GM21423 (cell line): ENCODE measurements at regions not wholly inside any gene's neighbourhood (a gene's known extent, or its start where the extent isn't known, plus 50 kb on each side); places are given as distances from the start of the nearest gene placed in this dataset.

Experiments used
- ATAC-seq: cut with Tn5 transposase; IDR thresholded peaks from one replicate; pipeline ENCODE4 v1.9.1; 2021; ENCODE audit warnings: mild to moderate bottlenecking, moderate library complexity; ENCODE audit not compliant: unreplicated experiment

DNA sequence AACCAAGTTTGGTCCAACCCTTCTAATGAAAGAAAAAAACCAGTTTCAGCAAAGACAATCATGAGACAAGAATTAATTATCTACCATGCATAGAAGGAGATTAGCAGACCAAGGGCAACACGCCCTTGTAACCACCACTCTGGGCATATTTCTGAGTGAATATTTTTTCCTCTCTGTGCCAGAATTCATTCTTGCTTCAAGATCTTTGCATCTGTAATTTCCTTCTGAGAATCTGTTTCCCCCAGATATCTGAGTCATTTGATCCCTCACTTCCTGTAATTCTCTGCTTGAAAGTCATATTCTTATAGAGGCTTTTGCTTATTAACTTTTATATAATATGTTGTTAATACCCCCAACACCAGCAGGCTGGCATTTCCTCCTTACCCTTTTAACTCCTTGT, 243.7 kb downstream of the SLC16A7 start:
- no peak for ATAC-seq

DNA sequence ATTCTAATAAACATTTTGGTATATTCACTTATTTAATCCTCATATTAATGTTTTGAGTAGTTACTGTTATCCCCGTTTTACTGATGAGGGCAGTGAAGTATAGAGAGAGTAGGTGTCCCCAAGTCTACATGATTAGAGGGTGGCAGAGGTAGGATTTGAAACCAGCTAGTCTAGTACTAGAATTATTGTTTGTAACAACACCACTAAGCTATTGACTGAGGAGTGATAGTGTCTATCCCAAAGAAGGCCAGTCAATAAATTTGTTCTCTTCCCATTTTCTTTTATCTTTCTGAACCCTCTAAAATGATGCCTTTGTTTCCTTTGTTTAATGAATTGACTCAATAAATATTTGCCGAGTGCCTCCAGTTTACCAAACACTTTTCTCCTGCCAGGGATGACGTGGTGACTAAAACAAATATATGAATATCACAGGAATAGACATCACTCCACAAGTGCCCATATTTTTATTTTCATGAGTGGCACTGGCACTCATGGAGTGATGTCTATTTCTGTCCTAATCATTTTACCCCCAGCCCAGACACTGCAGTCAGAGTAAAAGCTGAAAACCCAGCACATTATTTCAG, 247.5 kb downstream of the SLC16A7 start:
- no peak for ATAC-seq

DNA sequence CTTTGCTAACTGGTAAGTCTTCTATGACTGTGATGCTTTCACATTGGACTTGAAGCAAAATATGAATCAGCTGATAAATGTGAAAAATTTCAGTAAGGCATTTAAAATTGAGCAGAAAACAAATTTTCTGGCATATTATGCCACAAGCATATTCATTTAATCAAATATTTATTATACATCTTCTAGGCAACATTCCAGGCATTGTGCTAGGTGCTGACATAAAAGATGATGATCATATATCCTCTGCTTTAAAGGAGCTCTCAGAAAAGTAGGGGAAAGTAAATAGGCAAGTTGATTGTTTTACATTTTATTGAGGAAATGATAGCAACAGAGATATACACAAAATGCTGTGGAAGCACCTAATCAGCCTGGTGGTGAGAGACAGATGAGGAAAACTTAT, 248.9 kb downstream of the SLC16A7 start:
- no peak for ATAC-seq

DNA sequence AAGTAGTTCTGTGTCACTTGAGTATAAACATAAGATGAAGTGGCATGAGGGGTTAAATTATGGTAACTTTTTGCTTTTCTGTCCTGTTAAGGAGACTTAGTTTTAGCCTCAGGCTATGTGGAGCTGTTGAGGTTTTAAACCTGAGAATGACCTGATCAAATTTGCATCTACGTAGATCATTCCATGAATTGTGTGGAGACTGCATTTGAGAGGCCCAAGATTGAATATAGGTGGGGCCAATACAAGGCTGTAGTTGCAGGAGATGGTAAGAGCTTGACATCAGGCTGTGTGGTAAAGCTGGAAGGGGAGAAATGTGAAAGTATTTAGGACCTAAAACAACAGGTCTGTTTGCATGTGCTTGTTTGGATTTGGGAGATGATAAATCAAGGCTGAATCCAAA, 249.5 kb downstream of the SLC16A7 start:
- no peak for ATAC-seq

DNA sequence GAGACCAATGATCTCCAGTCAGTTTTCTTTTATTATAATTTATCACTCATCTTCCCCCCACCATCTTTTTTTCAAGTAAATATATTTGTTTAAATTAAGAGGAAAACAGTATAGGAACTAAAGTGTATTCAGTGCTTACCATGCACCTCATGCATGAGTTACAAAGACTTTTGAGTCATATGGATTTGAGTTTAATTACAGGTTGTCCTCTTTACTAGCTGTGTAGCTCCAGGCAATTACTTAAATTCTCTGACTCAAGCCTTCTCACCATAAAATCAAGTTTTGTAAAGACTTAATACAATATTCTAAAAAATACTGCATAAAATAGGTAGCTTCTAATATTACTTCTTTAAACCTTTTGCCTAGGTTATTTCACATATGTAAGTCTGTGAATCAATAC, 251.3 kb downstream of the SLC16A7 start:
- no peak for ATAC-seq

DNA sequence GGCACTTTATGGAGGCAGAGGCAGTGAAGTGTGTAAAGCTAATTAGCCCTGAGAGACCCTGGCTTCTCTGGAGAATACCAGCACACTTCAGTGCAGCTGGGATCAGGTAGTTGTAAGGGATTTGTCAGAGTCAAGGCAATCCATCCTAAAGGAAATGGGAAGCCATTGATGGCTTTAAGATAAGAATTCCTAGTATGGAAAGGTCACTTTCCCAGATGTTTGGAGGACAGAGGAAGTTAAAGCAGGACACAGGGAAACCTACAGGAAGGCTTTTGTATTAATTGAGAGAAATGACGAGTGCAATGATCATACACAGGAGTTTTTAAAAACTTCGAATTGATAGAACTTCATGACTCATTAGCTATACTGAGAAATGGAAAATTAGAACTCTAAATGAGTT, 254.4 kb downstream of the SLC16A7 start:
- ATAC-seq = no peak

DNA sequence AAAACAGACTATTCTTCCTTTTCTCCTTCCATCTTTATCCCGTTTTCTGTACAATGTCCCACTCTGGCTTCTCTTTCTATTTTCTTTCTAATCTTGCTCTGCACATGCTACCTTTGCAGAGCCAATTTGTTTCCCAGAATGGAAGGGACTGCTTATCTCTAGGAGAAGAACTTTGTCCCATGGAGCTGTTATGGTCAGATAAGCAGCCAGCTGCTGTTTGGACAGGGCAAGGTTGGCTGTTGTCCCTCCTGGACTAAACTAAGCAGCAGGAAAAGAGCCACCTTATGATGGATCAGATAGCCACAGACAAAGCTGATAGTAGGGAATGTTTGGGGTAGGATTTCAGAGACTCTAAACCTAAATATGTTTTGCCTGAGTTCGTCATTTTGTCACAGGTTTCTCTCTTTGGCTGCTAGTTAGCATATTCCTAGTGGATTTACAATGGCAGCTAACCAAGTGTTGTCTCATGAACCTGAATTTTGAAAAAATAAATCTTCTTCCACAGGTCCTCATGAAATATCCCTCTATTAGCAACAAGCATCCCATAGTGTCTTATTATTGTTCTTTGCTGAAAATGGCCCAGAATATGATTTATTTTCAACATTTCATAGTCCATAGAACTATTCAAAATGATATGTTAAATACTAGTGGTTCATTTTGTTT, 262.8 kb downstream of the SLC16A7 start:
- ATAC-seq = no peak

DNA sequence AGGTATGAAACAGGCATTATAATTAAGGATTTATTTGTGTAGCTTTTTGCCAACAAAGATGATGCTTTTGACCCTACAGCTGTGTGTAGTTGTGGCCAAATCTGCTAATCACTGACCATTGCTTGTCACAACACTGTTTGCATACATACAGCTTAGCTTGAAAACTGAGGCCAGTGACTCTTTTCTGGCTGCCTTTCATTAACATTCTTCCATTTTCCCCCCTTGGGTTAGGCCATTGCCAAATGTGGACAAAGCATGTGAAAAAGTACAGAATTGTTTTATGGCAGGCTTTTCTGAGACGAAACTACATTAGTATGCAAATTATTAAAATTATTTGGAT, 263.3 kb downstream of the SLC16A7 start:
- no peak for ATAC-seq

DNA sequence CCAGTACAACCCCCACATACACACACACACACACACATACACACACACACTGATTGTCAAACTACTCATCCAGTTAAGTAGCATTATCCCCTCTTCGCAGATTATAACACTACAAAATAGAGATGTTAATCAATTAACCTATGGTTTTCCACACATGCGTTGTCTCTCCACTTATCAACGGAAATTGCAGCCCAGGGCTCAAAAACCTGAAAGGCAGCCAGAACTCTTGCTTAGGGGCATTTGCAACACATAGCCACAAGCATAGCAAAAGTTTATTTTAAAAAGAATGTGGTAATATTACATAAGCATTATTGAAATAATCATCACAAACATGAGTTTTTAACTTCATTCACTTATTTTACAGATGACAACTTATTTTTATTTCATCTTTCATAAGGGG, 265.8 kb downstream of the SLC16A7 start:
- no peak for ATAC-seq

DNA sequence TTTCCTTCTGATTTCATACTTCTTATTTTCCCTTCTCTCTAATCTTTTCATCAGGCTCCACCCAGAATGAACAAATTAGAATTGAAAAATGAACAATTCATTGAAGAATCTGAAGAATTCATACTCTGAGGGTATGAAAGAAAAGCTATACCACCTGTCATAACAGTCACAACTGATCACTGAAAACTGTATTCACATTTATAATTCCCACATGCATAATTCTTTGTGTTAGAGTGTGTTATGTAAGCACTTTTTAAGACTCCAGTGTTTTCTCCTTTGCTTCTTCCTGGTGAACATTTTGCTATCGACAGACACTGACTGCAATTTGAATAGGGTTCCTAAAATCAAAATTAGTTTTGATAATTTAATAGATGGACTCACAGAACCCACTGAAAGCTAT, 271.2 kb downstream of the SLC16A7 start:
- ATAC-seq = no peak

DNA sequence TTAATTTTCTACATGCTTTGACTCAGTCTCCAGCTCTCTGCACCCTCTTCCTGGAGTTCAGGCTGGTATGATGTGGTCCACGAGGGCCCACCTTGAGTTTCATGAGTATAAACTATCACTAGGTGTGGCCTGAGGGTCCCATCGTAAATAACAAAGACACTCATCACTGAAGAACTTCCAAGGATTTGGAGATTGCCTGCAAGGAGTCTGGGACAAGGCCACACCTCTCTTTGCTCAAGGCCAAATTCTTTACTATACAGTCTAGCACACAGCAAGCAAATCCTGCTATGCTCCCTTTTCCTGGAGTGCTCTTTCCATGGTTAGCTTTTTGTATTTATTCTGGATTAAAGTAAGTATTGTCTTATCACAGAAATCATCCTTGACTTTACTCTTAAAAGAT, 271.9 kb downstream of the SLC16A7 start:
- ATAC-seq = no peak

DNA sequence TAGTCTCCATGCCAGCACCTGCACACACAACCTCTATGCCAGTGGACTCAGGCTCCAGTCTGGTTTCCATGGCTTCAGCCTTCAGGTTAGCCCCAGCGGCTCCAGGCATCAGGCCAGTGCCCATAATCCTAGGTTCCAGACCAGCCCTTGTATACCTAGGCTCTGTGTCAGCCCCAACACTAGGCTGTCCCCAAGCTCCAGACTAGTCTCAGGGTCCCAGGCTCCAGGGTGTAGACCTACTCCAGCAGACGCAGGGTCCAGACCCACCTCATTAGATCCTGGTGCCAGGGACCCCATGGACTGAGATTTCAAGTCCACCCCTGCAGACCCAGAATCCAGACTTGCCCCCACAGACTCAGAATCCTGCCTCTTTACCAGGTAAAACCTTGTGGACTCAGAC, 275.9 kb downstream of the SLC16A7 start:
- no peak for ATAC-seq

DNA sequence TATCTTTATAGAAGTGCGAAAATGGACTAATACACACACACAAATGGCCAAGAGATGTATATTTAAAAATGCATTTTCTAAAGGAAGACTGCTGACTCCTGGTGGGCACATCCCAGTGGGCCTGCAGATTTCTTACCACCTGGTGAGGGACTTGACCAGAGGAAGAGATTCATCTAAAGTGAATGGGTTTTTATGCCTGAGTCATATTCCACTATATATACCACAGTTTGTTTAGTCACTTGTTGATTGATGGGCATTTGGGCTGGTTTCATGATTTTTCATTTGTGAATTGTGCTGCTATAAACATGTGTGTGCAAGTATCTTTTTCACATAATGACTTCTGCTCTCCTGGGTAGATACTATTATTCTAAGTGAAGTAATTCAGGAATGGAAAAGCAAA, 277.3 kb downstream of the SLC16A7 start:
- ATAC-seq = no peak

DNA sequence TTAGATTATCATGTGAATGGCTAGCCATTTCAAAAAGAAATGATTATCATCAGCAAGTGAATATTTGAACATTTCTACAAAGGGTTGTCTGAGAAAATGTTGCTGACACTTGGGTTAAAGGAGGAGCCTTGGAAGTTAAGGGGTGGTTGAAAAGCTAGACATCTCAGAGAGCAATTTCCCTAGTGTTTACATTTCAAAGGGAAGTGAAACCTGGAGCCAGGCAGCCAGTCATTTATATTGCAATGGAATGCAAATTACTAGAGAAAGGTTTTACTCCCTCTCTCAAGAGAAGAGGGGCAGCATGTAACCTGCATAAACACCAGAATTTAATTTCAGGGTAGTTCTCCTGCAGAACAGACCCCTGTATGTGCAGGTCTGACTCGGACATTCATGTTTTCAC, 279.0 kb downstream of the SLC16A7 start:
- no peak for ATAC-seq

DNA sequence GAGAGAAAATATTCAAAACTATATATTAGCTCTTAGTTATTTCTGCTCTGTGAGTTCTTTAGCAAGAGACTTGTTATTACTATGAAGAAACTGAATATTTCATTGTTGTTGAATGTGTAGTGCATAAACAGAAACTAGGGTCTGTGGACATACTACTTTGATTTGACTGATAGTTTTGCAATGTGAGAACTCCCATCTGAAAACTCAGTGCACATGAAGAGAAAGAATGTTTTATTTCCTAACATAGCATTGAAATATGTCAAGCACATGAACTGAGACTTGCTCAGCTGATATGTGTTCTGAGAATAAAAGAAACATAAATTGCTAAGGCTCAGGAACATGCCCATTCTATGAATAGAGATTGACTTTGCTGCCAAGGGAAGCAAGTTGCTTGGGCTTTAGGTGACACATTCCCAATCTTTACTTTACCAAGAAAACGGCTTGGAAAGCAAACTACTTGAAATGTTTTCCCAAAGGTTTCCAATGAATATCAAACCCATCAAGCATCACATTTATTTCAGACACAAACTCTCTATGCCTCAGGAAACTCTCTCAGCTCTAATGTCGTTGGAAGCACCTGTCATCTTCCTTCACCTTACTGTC, 290.4 kb downstream of the SLC16A7 start:
- ATAC-seq = no peak

DNA sequence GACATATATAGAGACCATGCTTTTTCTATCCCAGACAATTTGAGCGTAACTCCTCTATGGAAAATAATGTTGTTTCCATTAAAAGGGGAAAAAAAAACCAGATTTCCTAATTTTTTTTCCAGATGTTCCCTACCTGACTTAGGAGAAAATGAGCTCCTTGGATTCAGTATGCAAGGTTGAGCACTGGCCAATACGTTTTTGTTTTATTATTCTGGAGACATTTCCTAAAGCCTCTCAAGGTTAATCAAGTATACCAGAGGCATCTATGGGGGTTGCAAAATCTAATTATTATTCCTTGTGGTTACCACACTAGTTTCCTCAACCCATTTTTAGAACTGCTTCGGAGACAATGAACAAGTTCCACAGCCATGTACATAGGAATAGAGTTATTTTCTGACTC, 291.3 kb downstream of the SLC16A7 start:
- no peak for ATAC-seq

DNA sequence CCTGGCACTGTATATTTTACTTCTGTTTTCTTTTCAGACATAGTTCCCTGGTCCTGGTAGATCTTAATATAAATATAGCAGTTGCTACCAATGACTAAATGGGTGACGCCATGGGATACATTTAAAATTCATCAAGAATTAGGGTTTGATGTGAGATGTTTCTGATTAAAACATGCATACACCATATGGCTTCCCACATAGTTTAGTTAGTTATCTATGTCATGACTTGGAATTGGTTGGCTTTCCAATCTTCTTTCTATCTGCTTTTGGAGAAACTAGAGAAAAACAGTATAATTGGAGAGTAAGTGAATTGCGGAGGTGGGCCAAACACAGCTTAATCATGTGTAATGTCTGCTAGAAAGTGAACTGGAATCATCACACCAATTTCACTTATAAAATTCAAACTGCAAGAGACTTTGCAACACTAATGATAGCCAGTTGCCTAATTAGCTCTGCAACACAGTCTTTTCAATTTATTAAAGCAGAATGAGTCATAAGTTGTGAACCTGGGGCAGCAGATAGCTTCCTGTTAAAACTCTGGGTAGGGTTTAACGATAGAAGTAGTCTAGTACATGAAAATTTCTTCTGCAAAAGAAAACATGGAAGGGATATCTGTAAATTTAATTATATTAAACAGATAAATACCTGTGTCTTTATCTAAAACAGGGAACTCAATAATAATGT, 295.2 kb downstream of the SLC16A7 start:
- ATAC-seq = no peak

DNA sequence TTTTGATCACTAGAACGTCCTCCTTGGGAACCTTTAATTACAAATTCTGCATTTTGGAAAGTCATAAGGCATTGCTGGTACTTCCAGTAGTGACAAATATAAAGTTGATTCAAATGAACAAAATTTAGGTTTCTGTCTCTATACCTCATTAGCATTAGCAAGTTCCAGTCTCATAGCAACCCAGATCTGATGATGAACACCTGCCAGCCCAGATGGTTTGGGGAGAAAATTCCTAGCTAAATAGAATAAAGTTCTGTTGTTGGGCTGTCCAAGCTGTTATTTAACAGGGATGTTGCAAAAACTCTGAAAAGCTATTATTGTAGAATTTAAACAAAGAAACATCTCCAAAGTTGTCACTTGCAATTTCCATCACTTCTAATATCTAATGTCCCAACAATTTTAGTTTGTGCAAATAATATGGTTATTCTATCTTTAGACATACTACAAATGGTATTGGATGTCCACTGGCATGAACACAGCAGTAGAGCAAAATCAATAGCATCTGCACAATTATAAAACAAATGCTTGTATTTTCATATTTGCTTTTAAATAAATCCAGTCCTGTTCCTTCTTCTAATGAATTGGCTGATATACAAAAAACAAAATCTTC, 299.4 kb downstream of the SLC16A7 start:
- ATAC-seq = no peak

DNA sequence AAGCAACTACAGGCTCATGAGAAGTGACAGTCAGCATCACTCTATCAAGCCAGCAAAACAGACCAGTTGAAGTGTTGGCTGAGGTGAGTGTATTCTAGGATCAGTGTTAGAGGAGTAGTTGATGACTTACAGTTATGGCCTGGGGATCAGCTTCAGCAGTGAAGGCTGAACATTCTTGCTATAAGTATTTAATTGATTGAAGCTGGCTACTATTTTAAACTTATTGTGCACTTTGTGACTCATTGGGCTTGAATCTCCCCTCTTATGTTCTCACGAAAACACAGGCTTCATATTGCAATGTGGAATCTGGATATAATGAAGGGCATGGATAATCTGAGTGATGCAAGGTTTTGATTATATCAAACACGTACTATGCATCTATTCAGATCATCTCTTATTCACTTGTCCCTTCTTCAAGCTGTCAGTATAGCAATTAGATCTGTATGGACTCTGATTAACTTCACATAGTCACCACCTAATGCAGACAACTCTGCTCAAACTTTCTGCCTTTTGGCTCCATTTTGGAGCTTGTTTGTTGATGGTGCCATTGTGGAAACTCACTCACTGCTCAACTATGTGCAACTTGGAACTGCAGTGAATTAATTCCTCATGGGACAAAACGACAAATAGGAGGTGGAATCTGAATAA, 309.2 kb downstream of the SLC16A7 start:
- ATAC-seq = no peak

DNA sequence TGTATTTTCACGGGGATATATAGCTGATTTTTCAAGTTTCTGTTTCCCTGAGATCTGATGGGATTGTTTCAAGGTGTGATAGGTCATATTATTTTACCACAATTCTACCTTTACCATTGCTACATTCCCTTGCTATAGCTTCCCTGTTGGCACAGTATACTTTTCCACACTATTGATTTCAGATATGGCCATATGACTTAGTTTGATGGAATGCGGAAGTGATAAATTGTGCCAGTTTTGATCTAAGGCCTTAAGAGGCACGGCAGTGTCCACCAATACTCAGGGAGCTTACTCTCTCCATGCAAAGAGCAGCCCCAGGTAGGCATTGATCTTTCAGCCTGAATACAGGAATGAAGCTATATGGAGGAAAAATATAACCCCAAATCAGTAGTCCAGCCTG, 315.7 kb downstream of the SLC16A7 start:
- no peak for ATAC-seq

DNA sequence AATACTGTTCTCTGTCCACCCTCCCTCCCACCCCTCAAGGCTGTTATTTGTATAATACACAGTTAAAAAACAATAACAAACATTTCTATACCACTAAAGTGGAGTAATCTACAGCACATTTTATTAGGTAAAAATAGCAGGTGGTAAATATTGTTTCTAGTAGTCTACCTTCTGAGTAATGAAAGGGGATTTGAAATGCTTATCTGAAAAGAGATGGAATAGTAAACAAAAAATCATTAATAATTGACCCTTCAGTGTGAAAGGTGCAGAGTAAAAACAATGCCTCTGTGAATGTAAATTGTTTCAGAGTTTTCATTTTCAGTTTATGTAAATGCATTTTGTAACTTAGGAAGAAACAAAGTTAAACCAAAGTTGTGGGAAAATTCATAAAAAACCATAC, 321.2 kb downstream of the SLC16A7 start:
- no peak for ATAC-seq
